ENCODE measurements at regions not wholly inside any gene's neighbourhood (a gene's known extent, or its start where the extent isn't known, plus 50 kb on each side); places are given as distances from the start of the nearest gene placed in this dataset.

GRCh38 chr20:50392138-50392866 is 117.9 kb upstream of the PTPN1 start:
- no peak for TF ChIP-seq CTCF (IDR thresholded peaks at IDR 0.05)
- no peak for TF ChIP-seq POLR2A (IDR thresholded peaks at IDR 0.05)

All from adrenal gland (tissue), 5 donors.